ENCODE measurements at regions not wholly inside any gene's neighbourhood (a gene's known extent, or its start where the extent isn't known, plus 50 kb on each side); places are given as distances from the start of the nearest gene placed in this dataset.

DNA sequence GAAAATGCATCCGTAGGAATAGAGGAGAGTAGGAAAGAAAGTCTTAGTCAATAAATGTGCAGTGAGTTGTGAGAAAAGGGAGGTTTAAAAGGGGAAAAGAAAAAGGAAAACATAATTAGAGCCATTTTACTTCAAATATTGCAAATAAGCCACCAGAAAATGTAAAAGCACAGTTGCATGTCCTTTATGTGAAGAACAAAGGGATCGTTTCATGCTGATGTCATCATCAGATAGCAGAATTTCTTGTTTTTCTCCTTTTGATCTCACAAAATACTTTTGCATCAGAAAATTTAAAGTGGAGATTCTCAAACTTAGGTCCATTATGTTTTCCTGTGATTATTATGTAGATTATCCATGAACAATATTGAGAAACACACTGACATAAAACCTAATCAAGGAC is 166.7 kb downstream of the HAO1 start:
- TF ChIP-seq CTCF (optimal IDR thresholded peaks at IDR 0.05 in 1 of 3, IDR thresholded peaks at IDR 0.05 in 1 of 3, conservative IDR thresholded peaks at IDR 0.05 in 1 of 3; ENCODE audit: extremely low read depth in 1 of 3, insufficient read depth in 2 of 3, low read length in 3 of 3), result no peak
- TF ChIP-seq EZH2 (IDR thresholded peaks at IDR 0.05; ENCODE audit: low read length), result no peak

Data from keratinocyte (primary cell).